ENCODE measurements at regions not wholly inside any gene's neighbourhood (a gene's known extent, or its start where the extent isn't known, plus 50 kb on each side); places are given as distances from the start of the nearest gene placed in this dataset.
A peak's percentile ranks its signal among the peaks of the same experiment; 100 is the strongest.
"Not testable (repeated sequence)": the region's sequence is repeated elsewhere in the genome, so short reads cannot be mapped to it uniquely, and the experiment has no call there.

DNA sequence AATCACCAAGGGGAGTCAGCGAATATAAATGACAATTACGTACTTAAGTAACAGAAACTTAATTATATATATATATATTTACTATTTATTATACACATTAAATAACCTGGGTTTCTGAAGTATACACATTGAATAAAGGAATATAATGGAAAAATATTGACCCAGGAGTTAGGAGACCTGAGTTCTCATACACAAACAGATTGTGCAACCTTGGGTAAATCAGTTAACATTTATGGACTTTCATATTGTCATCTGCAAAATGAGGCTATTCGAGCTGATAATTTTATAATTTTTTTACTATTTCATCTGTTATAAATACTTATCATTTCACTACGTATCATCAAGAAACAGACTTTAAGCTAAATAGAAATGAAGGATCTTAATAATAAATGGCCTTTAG is 75.1 kb upstream of the SRRM3 start:
- no peak overlapping the region for H3K4me3 ChIP-seq (ENCODE audit: low read depth, low read length)
- no peak for DNase-seq (ENCODE audit: low read depth)
- H3K27me3 ChIP-seq (ENCODE audit: control insufficient read depth, insufficient read depth, low read length) = no peaks in the 10 kb centered on the region
- no peaks in the 10 kb centered on the region for H3K36me3 ChIP-seq (ENCODE audit: control insufficient read depth, insufficient read depth, low read length)
- TF ChIP-seq, protein P1, sequence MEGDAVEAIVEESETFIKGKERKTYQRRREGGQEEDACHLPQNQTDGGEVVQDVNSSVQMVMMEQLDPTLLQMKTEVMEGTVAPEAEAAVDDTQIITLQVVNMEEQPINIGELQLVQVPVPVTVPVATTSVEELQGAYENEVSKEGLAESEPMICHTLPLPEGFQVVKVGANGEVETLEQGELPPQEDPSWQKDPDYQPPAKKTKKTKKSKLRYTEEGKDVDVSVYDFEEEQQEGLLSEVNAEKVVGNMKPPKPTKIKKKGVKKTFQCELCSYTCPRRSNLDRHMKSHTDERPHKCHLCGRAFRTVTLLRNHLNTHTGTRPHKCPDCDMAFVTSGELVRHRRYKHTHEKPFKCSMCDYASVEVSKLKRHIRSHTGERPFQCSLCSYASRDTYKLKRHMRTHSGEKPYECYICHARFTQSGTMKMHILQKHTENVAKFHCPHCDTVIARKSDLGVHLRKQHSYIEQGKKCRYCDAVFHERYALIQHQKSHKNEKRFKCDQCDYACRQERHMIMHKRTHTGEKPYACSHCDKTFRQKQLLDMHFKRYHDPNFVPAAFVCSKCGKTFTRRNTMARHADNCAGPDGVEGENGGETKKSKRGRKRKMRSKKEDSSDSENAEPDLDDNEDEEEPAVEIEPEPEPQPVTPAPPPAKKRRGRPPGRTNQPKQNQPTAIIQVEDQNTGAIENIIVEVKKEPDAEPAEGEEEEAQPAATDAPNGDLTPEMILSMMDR (IDR thresholded peaks at IDR 0.05; ENCODE audit: insufficient read depth, low read length, poor library complexity, severe bottlenecking) = no peak

GRCh38 chr7:76129366-76129765 is 72.3 kb upstream of the SRRM3 start:
- TF ChIP-seq, protein P1 (IDR thresholded peaks at IDR 0.05; ENCODE audit: insufficient read depth, low read length, poor library complexity, severe bottlenecking) = no peak
- H3K4me3 ChIP-seq (ENCODE audit: low read depth, low read length) = no peak overlapping the region
- no peaks in the 10 kb centered on the region for H3K27me3 ChIP-seq (ENCODE audit: control insufficient read depth, insufficient read depth, low read length)
- H3K36me3 ChIP-seq (ENCODE audit: control insufficient read depth, insufficient read depth, low read length) = no peaks in the 10 kb centered on the region
- no peak for DNase-seq (ENCODE audit: low read depth)

DNA sequence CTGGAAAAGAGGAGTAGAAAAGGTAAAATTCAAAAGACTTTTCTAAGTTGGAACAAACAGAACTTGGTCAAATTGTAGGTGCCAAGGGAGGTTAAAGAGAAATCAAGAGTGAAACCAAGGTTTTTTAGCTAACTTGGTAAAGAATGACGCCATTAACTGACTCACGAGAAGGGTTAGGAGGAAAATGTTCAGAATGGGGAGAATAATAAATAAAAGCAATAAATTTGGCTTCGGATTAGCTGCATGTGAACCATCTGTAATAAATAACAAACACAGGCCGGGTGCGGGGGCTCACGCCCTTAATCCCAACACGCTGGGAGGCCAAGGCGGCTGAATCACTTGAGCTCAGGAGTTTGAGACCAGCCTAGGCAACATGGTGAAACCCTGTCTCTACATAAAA is 71.9 kb upstream of the SRRM3 start:
- TF ChIP-seq, protein P1 (IDR thresholded peaks at IDR 0.05; ENCODE audit: insufficient read depth, low read length, poor library complexity, severe bottlenecking) = no peak
- H3K27me3 ChIP-seq (ENCODE audit: control insufficient read depth, insufficient read depth, low read length) = no peaks in the 10 kb centered on the region
- no peak overlapping the region for H3K4me3 ChIP-seq (ENCODE audit: low read depth, low read length)
- DNase-seq (ENCODE audit: low read depth) = no peak
- no peaks in the 10 kb centered on the region for H3K36me3 ChIP-seq (ENCODE audit: control insufficient read depth, insufficient read depth, low read length)

- TF ChIP-seq, protein P1 (IDR thresholded peaks at IDR 0.05; ENCODE audit: insufficient read depth, low read length, poor library complexity, severe bottlenecking) = peak; percentile 44
- DNase-seq (ENCODE audit: low read depth); H3K4me3 ChIP-seq (ENCODE audit: low read depth, low read length): not testable (repeated sequence)
These were observed 71.0 kb upstream of the SRRM3 start for GRCh38 chr7:76130661-76131060.

DNA sequence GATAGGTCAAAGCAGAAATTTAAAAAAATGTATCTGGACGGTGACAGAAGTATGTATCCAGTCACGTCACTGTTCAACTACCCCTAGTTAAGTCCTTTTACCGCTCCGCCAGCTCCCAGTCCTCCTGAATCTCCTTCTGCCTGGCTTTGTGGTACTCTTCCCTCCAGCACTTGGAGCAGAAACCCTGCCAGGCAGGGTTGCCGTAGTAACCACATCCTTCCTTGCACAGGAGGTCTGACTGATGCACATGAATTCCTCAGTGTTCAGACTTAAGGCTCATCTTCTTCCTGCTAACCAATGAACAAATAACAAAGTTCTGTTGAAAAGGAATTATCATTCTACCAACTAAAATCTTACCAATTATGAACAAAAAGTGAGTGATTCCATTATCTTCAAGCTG is 69.8 kb upstream of the SRRM3 start:
- H3K36me3 ChIP-seq (ENCODE audit: control insufficient read depth, insufficient read depth, low read length); H3K27me3 ChIP-seq (ENCODE audit: control insufficient read depth, insufficient read depth, low read length): not testable (repeated sequence)

More at GRCh38 chr7:76130661-76131060, 71.0 kb upstream of the SRRM3 start:
- not testable (repeated sequence) for H3K36me3 ChIP-seq (ENCODE audit: control insufficient read depth, insufficient read depth, low read length); H3K27me3 ChIP-seq (ENCODE audit: control insufficient read depth, insufficient read depth, low read length)

GRCh38 chr7:76133164-76133775 is 68.4 kb upstream of the SRRM3 start:
- no peak overlapping the region for H3K4me3 ChIP-seq (ENCODE audit: low read depth, low read length)
- no peaks in the 10 kb centered on the region for H3K36me3 ChIP-seq (ENCODE audit: control insufficient read depth, insufficient read depth, low read length)
- TF ChIP-seq, protein P1 (IDR thresholded peaks at IDR 0.05; ENCODE audit: insufficient read depth, low read length, poor library complexity, severe bottlenecking) = no peak
- no peaks in the 10 kb centered on the region for H3K27me3 ChIP-seq (ENCODE audit: control insufficient read depth, insufficient read depth, low read length)
- no peak for DNase-seq (ENCODE audit: low read depth)

More for the DNA sequence above, 69.8 kb upstream of the SRRM3 start:
- DNase-seq (ENCODE audit: low read depth); H3K4me3 ChIP-seq (ENCODE audit: low read depth, low read length): not testable (repeated sequence)
